Loucy (cell line): ENCODE measurements at regions not wholly inside any gene's neighbourhood (a gene's known extent, or its start where the extent isn't known, plus 50 kb on each side); places are given as distances from the start of the nearest gene placed in this dataset.

ENCODE experiments used
- H2AFZ ChIP-seq: fragments of 200-600 bp; sonication (generic); 2 replicates; pipeline ENCODE4 v1.6.0; 2016; ENCODE audit warnings: antibody characterized with exemption, mild to moderate bottlenecking, low read length, moderate library complexity
- H3F3A ChIP-seq: fragments of 200-600 bp; 2 replicates; pipeline ENCODE4 v1.6.0; 2016; ENCODE audit warnings: antibody characterized with exemption, low read depth, mild to moderate bottlenecking
- H3K27me3 ChIP-seq: fragments of 200-600 bp; sonication (generic); 2 replicates; pipeline ENCODE4 v1.6.1; 2014; ENCODE audit warnings: low read length, mild to moderate bottlenecking; ENCODE audit not compliant: insufficient read depth, poor library complexity, severe bottlenecking
- H3K36me3 ChIP-seq: fragments of 200-600 bp; sonication (generic); 2 replicates; pipeline ENCODE4 v1.6.1; 2016; ENCODE audit warnings: low read length; ENCODE audit not compliant: insufficient read depth
- H3K4me1 ChIP-seq: fragments of 200-600 bp; sonication (generic); 2 replicates; pipeline ENCODE4 v1.5.1; 2014; ENCODE audit warnings: low read length, mild to moderate bottlenecking; ENCODE audit not compliant: insufficient read depth, poor library complexity, severe bottlenecking
- H3K4me2 ChIP-seq: fragments of 200-600 bp; sonication (generic); 2 replicates; pipeline ENCODE4 v1.6.0; 2014; ENCODE audit warnings: antibody characterized with exemption, low read length, low read depth, mild to moderate bottlenecking; ENCODE audit not compliant: poor library complexity, severe bottlenecking
- H3K4me3 ChIP-seq: fragments of 200-600 bp; sonication (generic); 2 replicates; pipeline ENCODE4 v1.5.1; 2014; ENCODE audit warnings: low read length, mild to moderate bottlenecking, mixed read lengths; ENCODE audit not compliant: poor library complexity, severe bottlenecking
- H3K79me2 ChIP-seq: fragments of 200-600 bp; sonication (generic); 2 replicates; pipeline ENCODE4 v1.6.1; 2014; ENCODE audit warnings: low read length; ENCODE audit not compliant: insufficient read depth
- H3K9ac ChIP-seq: fragments of 200-600 bp; sonication (generic); 2 replicates; pipeline ENCODE4 v1.6.0; 2014; ENCODE audit warnings: mild to moderate bottlenecking, low read depth, low read length, moderate library complexity; ENCODE audit not compliant: poor library complexity, severe bottlenecking
- H3K9me2 ChIP-seq: fragments of 200-600 bp; sonication (generic); replicated peaks from 2 replicates; pipeline ENCODE4 v1.6.1; 2016; ENCODE audit warnings: low read depth, low read length, mixed read lengths
- H3K9me3 ChIP-seq: fragments of 200-600 bp; sonication (generic); 2 replicates; pipeline ENCODE4 v1.6.1; 2014; ENCODE audit warnings: mild to moderate bottlenecking, antibody characterized with exemption, low read length, low read depth; ENCODE audit not compliant: insufficient read depth
- H4K20me1 ChIP-seq: fragments of 200-600 bp; sonication (generic); 2 replicates; pipeline ENCODE4 v1.6.0; 2014; ENCODE audit warnings: antibody characterized with exemption, low read length, mild to moderate bottlenecking; ENCODE audit not compliant: insufficient read depth, poor library complexity, severe bottlenecking
- EZH2phosphoT487 ChIP-seq: fragments of 200-600 bp; IDR thresholded peaks from 2 replicates; pipeline ENCODE4 v1.6.1; 2018; ENCODE audit warnings: antibody characterized with exemption, mild to moderate bottlenecking, moderate library complexity, borderline replicate concordance
- TF ChIP-seq, protein P1 (sequence below): fragments of 200-600 bp; sonication (generic); conservative IDR thresholded peaks from 2 replicates; pipeline ENCODE4 v1.5.1; 2014; ENCODE audit warnings: mild to moderate bottlenecking, antibody characterized with exemption, low read length

DNA sequence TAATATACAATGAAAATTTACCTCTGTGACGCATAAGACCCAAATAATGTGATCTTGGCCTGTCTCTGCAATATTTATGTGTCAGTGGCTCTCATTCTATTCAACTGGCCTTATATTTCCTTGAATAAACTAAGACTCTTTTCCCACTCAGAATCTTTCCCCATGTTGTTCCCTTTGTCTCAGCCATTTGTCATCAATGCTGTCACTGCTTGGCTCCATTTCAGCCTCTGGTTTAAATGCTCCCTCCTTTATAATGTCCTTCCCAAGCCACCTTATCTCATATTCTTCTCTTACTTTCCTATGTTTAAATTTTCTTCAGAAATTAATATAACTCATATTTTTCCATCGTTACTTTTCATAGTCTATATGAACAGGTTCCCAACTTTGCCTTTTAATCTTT is 158.3 kb upstream of the DTNA start:
- no peaks in the 10 kb centered on the region for H3K9me3 ChIP-seq
- no peaks in the 10 kb centered on the region for H3F3A ChIP-seq
- TF ChIP-seq, protein P1, sequence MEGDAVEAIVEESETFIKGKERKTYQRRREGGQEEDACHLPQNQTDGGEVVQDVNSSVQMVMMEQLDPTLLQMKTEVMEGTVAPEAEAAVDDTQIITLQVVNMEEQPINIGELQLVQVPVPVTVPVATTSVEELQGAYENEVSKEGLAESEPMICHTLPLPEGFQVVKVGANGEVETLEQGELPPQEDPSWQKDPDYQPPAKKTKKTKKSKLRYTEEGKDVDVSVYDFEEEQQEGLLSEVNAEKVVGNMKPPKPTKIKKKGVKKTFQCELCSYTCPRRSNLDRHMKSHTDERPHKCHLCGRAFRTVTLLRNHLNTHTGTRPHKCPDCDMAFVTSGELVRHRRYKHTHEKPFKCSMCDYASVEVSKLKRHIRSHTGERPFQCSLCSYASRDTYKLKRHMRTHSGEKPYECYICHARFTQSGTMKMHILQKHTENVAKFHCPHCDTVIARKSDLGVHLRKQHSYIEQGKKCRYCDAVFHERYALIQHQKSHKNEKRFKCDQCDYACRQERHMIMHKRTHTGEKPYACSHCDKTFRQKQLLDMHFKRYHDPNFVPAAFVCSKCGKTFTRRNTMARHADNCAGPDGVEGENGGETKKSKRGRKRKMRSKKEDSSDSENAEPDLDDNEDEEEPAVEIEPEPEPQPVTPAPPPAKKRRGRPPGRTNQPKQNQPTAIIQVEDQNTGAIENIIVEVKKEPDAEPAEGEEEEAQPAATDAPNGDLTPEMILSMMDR, result no peak
- no peak for TF ChIP-seq EZH2phosphoT487
- H3K79me2 ChIP-seq, result no peaks in the 10 kb centered on the region
- H3K27me3 ChIP-seq, result no peaks in the 10 kb centered on the region
- H3K9ac ChIP-seq, result no peak overlapping the region
- H4K20me1 ChIP-seq, result no peaks in the 10 kb centered on the region
- H3K36me3 ChIP-seq, result no peaks in the 10 kb centered on the region
- H3K4me1 ChIP-seq, result no peaks in the 10 kb centered on the region
- no peak overlapping the region for H2AFZ ChIP-seq
- no peaks in the 10 kb centered on the region for H3K9me2 ChIP-seq
- no peak overlapping the region for H3K4me2 ChIP-seq
- H3K4me3 ChIP-seq, result no peak overlapping the region

DNA sequence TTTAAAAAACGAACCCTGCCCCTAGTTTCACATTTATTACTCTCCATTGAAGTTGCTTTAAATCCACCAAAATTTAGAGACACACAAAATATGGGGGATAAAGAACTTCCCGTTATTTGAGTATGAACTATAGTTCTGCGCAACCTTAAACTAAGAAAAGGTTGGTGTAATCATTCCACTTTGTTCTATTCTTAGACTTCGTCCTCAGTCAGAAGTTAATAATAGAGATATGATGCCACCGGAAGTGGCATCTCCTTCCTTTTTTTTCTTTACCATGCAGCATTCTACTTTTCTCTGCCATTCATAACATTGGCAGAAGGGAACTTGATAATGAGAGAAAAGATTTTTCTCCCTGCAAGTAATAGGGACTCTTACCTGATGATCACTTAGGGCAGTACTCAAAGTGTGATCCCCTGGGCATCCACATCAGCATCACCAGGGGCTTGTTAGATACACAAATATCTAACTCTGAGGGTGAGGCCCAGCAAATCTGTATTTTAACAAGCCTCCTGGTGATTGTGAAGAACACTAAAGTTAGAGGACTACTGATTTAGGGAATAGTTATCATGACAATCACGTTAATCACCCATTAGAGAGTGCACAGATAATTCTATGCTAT is 147.7 kb upstream of the DTNA start:
- H3K4me1 ChIP-seq, result no peaks in the 10 kb centered on the region
- no peaks in the 10 kb centered on the region for H3K36me3 ChIP-seq
- no peaks in the 10 kb centered on the region for H4K20me1 ChIP-seq
- no peak overlapping the region for H3K9ac ChIP-seq
- H3K4me3 ChIP-seq, result no peak overlapping the region
- TF ChIP-seq, protein P1, result no peak
- no peak for TF ChIP-seq EZH2phosphoT487
- no peaks in the 10 kb centered on the region for H3K27me3 ChIP-seq
- no peaks in the 10 kb centered on the region for H3F3A ChIP-seq
- no peaks in the 10 kb centered on the region for H3K79me2 ChIP-seq
- no peak overlapping the region for H3K4me2 ChIP-seq
- no peak overlapping the region for H2AFZ ChIP-seq
- H3K9me3 ChIP-seq, result no peaks in the 10 kb centered on the region
- H3K9me2 ChIP-seq, result no peaks in the 10 kb centered on the region

DNA sequence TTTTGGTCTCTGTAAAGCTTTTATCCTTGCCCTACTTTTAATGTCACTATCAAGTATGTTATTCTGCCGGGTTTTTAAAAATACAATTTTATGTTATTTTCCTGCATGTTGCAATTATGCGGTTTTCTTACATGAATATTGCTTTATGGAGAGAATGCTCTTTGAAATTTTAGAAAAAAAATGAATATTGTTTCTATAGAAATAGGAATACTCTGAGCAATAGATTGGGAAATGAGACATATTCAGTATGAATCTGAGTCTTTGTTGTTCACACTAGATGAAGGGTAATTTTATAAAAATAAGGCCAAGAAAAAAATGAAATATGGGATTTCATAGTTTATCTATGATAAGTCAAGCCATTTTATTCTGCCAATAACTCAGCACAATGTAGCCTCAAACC is 142.2 kb upstream of the DTNA start:
- Histone ChIP-seq H3K9ac (no peak overlapping the region), H3K27me3 (no peaks in the 10 kb centered on the region), H3K9me2 (no peaks in the 10 kb centered on the region), H3K4me1 (no peaks in the 10 kb centered on the region), H2AFZ (no peak overlapping the region), H4K20me1 (no peaks in the 10 kb centered on the region), H3K36me3 (no peaks in the 10 kb centered on the region), H3K4me2 (no peak overlapping the region), H3F3A (no peaks in the 10 kb centered on the region), H3K4me3 (no peak overlapping the region), H3K79me2 (no peaks in the 10 kb centered on the region), H3K9me3 (no peaks in the 10 kb centered on the region)
- no peak for TF ChIP-seq EZH2phosphoT487
- TF ChIP-seq, protein P1, result no peak
